PFSK-1 (cell line): ENCODE measurements at regions not wholly inside any gene's neighbourhood (a gene's known extent, or its start where the extent isn't known, plus 50 kb on each side); places are given as distances from the start of the nearest gene placed in this dataset.

Experiments
- FOXP2 ChIP-seq: optimal IDR thresholded peaks from 2 replicates; pipeline ENCODE3; 2011; ENCODE audit warnings: borderline replicate concordance, control low read depth, inconsistent platforms; ENCODE audit not compliant: insufficient read depth; ENCODE audit errors: extremely low read length, extremely low read depth
- POLR2AphosphoS5 ChIP-seq: IDR thresholded peaks from 2 replicates; pipeline ENCODE4 v1.6.1; 2012; ENCODE audit warnings: low read depth, mild to moderate bottlenecking, control low read depth, low read length, moderate library complexity
- SIN3A ChIP-seq: IDR thresholded peaks from 2 replicates; pipeline ENCODE4 v1.6.1; 2012; ENCODE audit warnings: mild to moderate bottlenecking, low read length, moderate library complexity, borderline replicate concordance; ENCODE audit not compliant: insufficient read depth
- TAF1 ChIP-seq: IDR thresholded peaks from 2 replicates; pipeline ENCODE4 v1.6.1; 2012; ENCODE audit warnings: low read length, control low read depth, borderline replicate concordance; ENCODE audit not compliant: insufficient read depth
- TF ChIP-seq, protein P1 (sequence below), 2 experiments: IDR thresholded peaks; 2 replicates each; pipeline versions ENCODE4 v1.6.1 to v1.8.0; 2011 to 2012; ENCODE audit warnings: low read depth in 2 of 2, low read length in 2 of 2, control low read depth in 1 of 2, inconsistent platforms in 1 of 2, mild to moderate bottlenecking in 1 of 2, moderate library complexity in 1 of 2; ENCODE audit not compliant: insufficient read depth in 1 of 2

DNA sequence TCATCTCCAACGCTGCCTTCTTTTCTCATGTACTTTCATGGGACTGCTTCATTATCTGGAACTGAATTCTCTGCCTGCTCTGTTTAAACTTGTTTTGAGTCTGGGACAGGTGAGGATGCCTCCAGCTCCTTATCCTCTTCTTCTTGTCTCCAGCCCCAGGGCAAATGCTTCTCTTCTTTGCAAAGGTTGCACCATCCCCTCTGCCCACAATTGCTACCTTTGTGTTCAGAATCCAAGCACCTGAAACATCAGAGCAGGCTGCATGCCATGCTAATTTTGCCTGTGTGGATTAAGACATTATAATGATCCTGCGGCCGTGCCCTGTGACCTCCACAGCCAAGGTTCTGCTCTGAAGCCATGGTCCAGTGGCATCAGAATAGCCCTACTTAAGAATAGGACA is 309.5 kb downstream of the EPHA4 start:
- TF ChIP-seq POLR2AphosphoS5, result no peak
- no peak for TF ChIP-seq SIN3A
- TF ChIP-seq, protein P1, sequence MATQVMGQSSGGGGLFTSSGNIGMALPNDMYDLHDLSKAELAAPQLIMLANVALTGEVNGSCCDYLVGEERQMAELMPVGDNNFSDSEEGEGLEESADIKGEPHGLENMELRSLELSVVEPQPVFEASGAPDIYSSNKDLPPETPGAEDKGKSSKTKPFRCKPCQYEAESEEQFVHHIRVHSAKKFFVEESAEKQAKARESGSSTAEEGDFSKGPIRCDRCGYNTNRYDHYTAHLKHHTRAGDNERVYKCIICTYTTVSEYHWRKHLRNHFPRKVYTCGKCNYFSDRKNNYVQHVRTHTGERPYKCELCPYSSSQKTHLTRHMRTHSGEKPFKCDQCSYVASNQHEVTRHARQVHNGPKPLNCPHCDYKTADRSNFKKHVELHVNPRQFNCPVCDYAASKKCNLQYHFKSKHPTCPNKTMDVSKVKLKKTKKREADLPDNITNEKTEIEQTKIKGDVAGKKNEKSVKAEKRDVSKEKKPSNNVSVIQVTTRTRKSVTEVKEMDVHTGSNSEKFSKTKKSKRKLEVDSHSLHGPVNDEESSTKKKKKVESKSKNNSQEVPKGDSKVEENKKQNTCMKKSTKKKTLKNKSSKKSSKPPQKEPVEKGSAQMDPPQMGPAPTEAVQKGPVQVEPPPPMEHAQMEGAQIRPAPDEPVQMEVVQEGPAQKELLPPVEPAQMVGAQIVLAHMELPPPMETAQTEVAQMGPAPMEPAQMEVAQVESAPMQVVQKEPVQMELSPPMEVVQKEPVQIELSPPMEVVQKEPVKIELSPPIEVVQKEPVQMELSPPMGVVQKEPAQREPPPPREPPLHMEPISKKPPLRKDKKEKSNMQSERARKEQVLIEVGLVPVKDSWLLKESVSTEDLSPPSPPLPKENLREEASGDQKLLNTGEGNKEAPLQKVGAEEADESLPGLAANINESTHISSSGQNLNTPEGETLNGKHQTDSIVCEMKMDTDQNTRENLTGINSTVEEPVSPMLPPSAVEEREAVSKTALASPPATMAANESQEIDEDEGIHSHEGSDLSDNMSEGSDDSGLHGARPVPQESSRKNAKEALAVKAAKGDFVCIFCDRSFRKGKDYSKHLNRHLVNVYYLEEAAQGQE (IDR thresholded peaks at IDR 0.05; ENCODE audit: insufficient read depth in 1 of 2, low read depth in 2 of 2, low read length in 2 of 2), result no peak
- TF ChIP-seq TAF1, result no peak
- TF ChIP-seq FOXP2, result no peak

GRCh38 chr2:221263573-221263972 is 308.5 kb downstream of the EPHA4 start:
- TF ChIP-seq SIN3A (no peak), POLR2AphosphoS5 (no peak), FOXP2 (no peak), TAF1 (no peak)
- TF ChIP-seq, protein P1 (IDR thresholded peaks at IDR 0.05; ENCODE audit: insufficient read depth in 1 of 2, low read depth in 2 of 2, low read length in 2 of 2), result no peak

DNA sequence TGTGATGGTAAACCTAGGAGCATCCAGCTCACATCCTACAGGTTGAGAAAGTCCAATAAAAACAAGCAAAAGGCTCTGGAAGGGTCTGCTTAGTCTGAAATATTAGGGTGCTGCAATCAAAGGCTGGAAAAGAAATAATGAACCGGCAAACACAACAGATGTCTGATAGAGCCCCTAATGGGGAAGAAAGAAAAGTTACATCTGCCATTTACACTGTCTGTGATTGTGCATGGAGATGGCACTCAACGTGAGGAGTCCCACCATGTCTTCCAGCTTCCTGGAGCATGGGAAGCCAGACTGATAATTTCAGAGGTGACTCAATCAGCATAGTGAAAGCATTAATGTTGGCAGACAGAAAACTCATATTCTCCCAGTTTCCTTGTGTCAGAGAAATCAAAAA is 307.8 kb downstream of the EPHA4 start:
- TF ChIP-seq FOXP2 (no peak), SIN3A (no peak), POLR2AphosphoS5 (no peak), TAF1 (no peak)
- TF ChIP-seq, protein P1 (IDR thresholded peaks at IDR 0.05; ENCODE audit: insufficient read depth in 1 of 2, low read depth in 2 of 2, low read length in 2 of 2), result no peak

GRCh38 chr2:221267773-221268425 is 304.2 kb downstream of the EPHA4 start:
- no peak for TF ChIP-seq TAF1
- TF ChIP-seq SIN3A, result no peak
- TF ChIP-seq POLR2AphosphoS5, result no peak
- TF ChIP-seq FOXP2, result no peak
- TF ChIP-seq, protein P1 (IDR thresholded peaks at IDR 0.05; ENCODE audit: insufficient read depth in 1 of 2, low read depth in 2 of 2, low read length in 2 of 2), result no peak

DNA sequence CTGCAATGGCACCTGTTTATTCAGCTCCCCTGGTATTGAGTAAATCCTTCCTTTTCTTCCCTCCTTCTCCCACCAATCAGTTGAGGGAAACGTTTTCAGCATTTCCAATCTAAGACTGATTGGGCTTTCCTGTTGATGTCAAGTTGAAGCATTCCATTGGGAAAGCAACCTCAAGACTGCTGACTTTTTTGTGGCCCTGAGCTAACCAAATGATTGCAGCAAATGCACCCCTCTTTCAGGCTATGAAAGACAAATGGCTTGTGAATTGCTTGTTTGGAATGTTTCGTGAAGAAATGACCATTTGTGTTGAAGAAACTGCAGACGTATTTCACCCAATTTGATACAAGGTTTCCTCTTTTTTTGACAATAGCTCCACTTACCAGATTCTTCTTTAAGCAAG is 303.5 kb downstream of the EPHA4 start:
- no peak for TF ChIP-seq SIN3A
